Liver (tissue), 8 donors: ENCODE measurements at regions not wholly inside any gene's neighbourhood (a gene's known extent, or its start where the extent isn't known, plus 50 kb on each side); places are given as distances from the start of the nearest gene placed in this dataset.

Experiments
- DNase-seq: peaks from one replicate; pipeline ENCODE4 v3.0.0-alpha.2; 2017; ENCODE audit warnings: low spot score
- H3K27ac ChIP-seq, 2 donors: one replicate each; pipeline ENCODE4 v1.7.0; 2013; ENCODE audit warnings: inconsistent platforms in 2 of 2, low read length in 2 of 2, control low read depth in 1 of 2, low read depth in 1 of 2, mild to moderate bottlenecking in 1 of 2
- H3K27me3 ChIP-seq, 4 donors: one replicate each; pipeline versions ENCODE4 v1.6.1 to v1.7.0; 2013; ENCODE audit warnings: low read length in 3 of 4, inconsistent platforms in 1 of 4, mild to moderate bottlenecking in 1 of 4, moderate library complexity in 1 of 4; ENCODE audit not compliant: control insufficient read depth in 4 of 4, insufficient read depth in 4 of 4
- H3K36me3 ChIP-seq, 4 donors: one replicate each; pipeline versions ENCODE4 v1.6.1 to v1.7.0; 2013; ENCODE audit warnings: low read length in 3 of 4, mild to moderate bottlenecking in 3 of 4, low read depth in 1 of 4, moderate library complexity in 1 of 4; ENCODE audit not compliant: control insufficient read depth in 4 of 4, insufficient read depth in 3 of 4
- H3K4me1 ChIP-seq, 4 donors: one replicate each; pipeline versions ENCODE4 v1.6.1 to v1.7.0; 2013; ENCODE audit warnings: low read length in 3 of 4, mild to moderate bottlenecking in 3 of 4, moderate library complexity in 1 of 4; ENCODE audit not compliant: control insufficient read depth in 4 of 4, insufficient read depth in 4 of 4
- H3K4me3 ChIP-seq, 3 donors: one replicate each; pipeline versions ENCODE4 v1.6.1 to v1.7.0; 2013; ENCODE audit warnings: low read length in 3 of 3, control low read depth in 1 of 3, low read depth in 1 of 3, mild to moderate bottlenecking in 1 of 3
- H3K9ac ChIP-seq, 2 donors: one replicate each; pipeline ENCODE4 v1.7.0; 2013; ENCODE audit warnings: low read length in 2 of 2, mild to moderate bottlenecking in 2 of 2, moderate library complexity in 2 of 2, control low read depth in 1 of 2, low read depth in 1 of 2
- H3K9me3 ChIP-seq, 4 donors: one replicate each; pipeline versions ENCODE4 v1.6.1 to v1.7.0; 2013; ENCODE audit warnings: low read length in 3 of 4; ENCODE audit not compliant: control insufficient read depth in 4 of 4
- CTCF ChIP-seq: fragments of 150-350 bp; IDR thresholded peaks from 2 replicates; pipeline ENCODE4 v1.5.1; 2017; ENCODE audit warnings: improper control_type of control experiment, low read depth, low read length; ENCODE audit not compliant: missing input control
- EGR1 ChIP-seq, 2 donors: IDR thresholded peaks; 2 replicates each; pipeline ENCODE4 v1.6.1; 2016 to 2018; ENCODE audit warnings: antibody characterized with exemption in 2 of 2, low read depth in 2 of 2
- FOXA1 ChIP-seq: IDR thresholded peaks from 2 replicates; pipeline ENCODE4 v1.6.1; 2016; ENCODE audit warnings: antibody characterized with exemption
- FOXA2 ChIP-seq: IDR thresholded peaks from 2 replicates; pipeline ENCODE4 v1.6.1; 2016; ENCODE audit warnings: antibody characterized with exemption
- GABPA ChIP-seq, 2 donors: IDR thresholded peaks in 1 of 2; conservative IDR thresholded peaks in 1 of 2; 2 replicates each; pipeline ENCODE4 v1.6.1; 2016; ENCODE audit warnings: antibody characterized with exemption in 2 of 2, mild to moderate bottlenecking in 1 of 2, moderate library complexity in 1 of 2
- HNF4A ChIP-seq, 2 donors: conservative IDR thresholded peaks; 2 replicates each; pipeline ENCODE4 v1.6.1; 2016; ENCODE audit warnings: antibody characterized with exemption in 2 of 2, mild to moderate bottlenecking in 2 of 2
- HNF4G ChIP-seq: IDR thresholded peaks from 2 replicates; pipeline ENCODE4 v1.6.1; 2016; ENCODE audit warnings: antibody characterized with exemption
- JUND ChIP-seq, 2 donors: IDR thresholded peaks; 2 replicates each; pipeline ENCODE4 v1.6.1; 2016; ENCODE audit warnings: antibody characterized with exemption in 2 of 2
- NR2F2 ChIP-seq: IDR thresholded peaks from 2 replicates; pipeline ENCODE4 v1.6.1; 2016; ENCODE audit warnings: antibody characterized with exemption
- RAD21 ChIP-seq, 2 donors: IDR thresholded peaks; 2 replicates each; pipeline ENCODE4 v1.6.1; 2016; ENCODE audit warnings: antibody characterized with exemption in 2 of 2, mild to moderate bottlenecking in 2 of 2
- RXRA ChIP-seq, 2 donors: IDR thresholded peaks; 2 replicates each; pipeline ENCODE4 v1.6.1; 2017 to 2018; ENCODE audit warnings: antibody characterized with exemption in 2 of 2, mild to moderate bottlenecking in 1 of 2
- SP1 ChIP-seq: IDR thresholded peaks from 2 replicates; pipeline ENCODE4 v1.6.1; 2018; ENCODE audit warnings: antibody characterized with exemption, mild to moderate bottlenecking
- TAF1 ChIP-seq: conservative IDR thresholded peaks from 2 replicates; pipeline ENCODE4 v1.6.1; 2016; ENCODE audit warnings: antibody characterized with exemption, mild to moderate bottlenecking
- YY1 ChIP-seq: IDR thresholded peaks from 2 replicates; pipeline ENCODE4 v1.6.1; 2016; ENCODE audit warnings: antibody characterized with exemption, mild to moderate bottlenecking
- WGBS: extraction: QIAGEN DNeasy Blood & Tissue Kit; methylation state at CpG from one replicate; pipeline ENCODE4 v1.1.7; 2013; 5-methylcytosine and 5-hydroxymethylcytosine counted together
- TF ChIP-seq, protein P1 (sequence below): IDR thresholded peaks from 2 replicates; pipeline ENCODE4 v1.6.1; 2016; ENCODE audit warnings: antibody characterized with exemption
- TF ChIP-seq, protein P2 (sequence below): IDR thresholded peaks from 2 replicates; pipeline ENCODE4 v1.6.1; 2016; ENCODE audit warnings: antibody characterized with exemption
- TF ChIP-seq, protein P3 (sequence below): IDR thresholded peaks from 2 replicates; pipeline ENCODE4 v1.6.1; 2016; ENCODE audit warnings: antibody characterized with exemption, mild to moderate bottlenecking
- TF ChIP-seq, protein P4 (sequence below): IDR thresholded peaks from 2 replicates; pipeline ENCODE4 v1.6.1; 2016; ENCODE audit warnings: antibody characterized with exemption
- donor health status: healthy.
- donor health status: healthy.
- donor health status: healthy.
- donor health status: healthy.
- donor health status: healthy.

- no peak for DNase-seq
- H3K27me3 ChIP-seq = no peaks in the 10 kb centered on the region
- no peaks in the 10 kb centered on the region for H3K4me1 ChIP-seq
- H3K9me3 ChIP-seq = no peaks in the 10 kb centered on the region
- no peak overlapping the region for H3K27ac ChIP-seq
- no peak overlapping the region for H3K4me3 ChIP-seq
- 76% methylated on average over 5 of the region's 5 CpGs for WGBS
- H3K9ac ChIP-seq = no peak overlapping the region
- TF ChIP-seq RAD21 (IDR thresholded peaks at IDR 0.05) (no peak), FOXA1 (no peak), HNF4A (conservative IDR thresholded peaks at IDR 0.05) (no peak), HNF4G (no peak), RXRA (IDR thresholded peaks at IDR 0.05) (no peak), NR2F2 (no peak), JUND (IDR thresholded peaks at IDR 0.05) (no peak), GABPA (IDR thresholded peaks at IDR 0.05 in 1 of 2, conservative IDR thresholded peaks at IDR 0.05 in 1 of 2) (no peak), EGR1 (IDR thresholded peaks at IDR 0.05; ENCODE audit: low read depth in 2 of 2) (no peak), TAF1 (no peak), YY1 (no peak), FOXA2 (no peak), CTCF (no peak)
- TF ChIP-seq, protein P1, sequence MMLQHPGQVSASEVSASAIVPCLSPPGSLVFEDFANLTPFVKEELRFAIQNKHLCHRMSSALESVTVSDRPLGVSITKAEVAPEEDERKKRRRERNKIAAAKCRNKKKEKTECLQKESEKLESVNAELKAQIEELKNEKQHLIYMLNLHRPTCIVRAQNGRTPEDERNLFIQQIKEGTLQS = no peak
- TF ChIP-seq, protein P2, sequence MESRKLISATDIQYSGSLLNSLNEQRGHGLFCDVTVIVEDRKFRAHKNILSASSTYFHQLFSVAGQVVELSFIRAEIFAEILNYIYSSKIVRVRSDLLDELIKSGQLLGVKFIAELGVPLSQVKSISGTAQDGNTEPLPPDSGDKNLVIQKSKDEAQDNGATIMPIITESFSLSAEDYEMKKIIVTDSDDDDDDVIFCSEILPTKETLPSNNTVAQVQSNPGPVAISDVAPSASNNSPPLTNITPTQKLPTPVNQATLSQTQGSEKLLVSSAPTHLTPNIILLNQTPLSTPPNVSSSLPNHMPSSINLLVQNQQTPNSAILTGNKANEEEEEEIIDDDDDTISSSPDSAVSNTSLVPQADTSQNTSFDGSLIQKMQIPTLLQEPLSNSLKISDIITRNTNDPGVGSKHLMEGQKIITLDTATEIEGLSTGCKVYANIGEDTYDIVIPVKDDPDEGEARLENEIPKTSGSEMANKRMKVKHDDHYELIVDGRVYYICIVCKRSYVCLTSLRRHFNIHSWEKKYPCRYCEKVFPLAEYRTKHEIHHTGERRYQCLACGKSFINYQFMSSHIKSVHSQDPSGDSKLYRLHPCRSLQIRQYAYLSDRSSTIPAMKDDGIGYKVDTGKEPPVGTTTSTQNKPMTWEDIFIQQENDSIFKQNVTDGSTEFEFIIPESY = no peak
- TF ChIP-seq, protein P3, sequence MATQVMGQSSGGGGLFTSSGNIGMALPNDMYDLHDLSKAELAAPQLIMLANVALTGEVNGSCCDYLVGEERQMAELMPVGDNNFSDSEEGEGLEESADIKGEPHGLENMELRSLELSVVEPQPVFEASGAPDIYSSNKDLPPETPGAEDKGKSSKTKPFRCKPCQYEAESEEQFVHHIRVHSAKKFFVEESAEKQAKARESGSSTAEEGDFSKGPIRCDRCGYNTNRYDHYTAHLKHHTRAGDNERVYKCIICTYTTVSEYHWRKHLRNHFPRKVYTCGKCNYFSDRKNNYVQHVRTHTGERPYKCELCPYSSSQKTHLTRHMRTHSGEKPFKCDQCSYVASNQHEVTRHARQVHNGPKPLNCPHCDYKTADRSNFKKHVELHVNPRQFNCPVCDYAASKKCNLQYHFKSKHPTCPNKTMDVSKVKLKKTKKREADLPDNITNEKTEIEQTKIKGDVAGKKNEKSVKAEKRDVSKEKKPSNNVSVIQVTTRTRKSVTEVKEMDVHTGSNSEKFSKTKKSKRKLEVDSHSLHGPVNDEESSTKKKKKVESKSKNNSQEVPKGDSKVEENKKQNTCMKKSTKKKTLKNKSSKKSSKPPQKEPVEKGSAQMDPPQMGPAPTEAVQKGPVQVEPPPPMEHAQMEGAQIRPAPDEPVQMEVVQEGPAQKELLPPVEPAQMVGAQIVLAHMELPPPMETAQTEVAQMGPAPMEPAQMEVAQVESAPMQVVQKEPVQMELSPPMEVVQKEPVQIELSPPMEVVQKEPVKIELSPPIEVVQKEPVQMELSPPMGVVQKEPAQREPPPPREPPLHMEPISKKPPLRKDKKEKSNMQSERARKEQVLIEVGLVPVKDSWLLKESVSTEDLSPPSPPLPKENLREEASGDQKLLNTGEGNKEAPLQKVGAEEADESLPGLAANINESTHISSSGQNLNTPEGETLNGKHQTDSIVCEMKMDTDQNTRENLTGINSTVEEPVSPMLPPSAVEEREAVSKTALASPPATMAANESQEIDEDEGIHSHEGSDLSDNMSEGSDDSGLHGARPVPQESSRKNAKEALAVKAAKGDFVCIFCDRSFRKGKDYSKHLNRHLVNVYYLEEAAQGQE = no peak
- no peaks in the 10 kb centered on the region for H3K36me3 ChIP-seq
These were observed 343.8 kb downstream of the TXNL1 start for GRCh38 chr18:56294484-56295183.

GRCh38 chr18:56291294-56291693, 347.1 kb downstream of the TXNL1 start:
- Histone ChIP-seq H3K4me1 (no peaks in the 10 kb centered on the region), H3K4me3 (no peak overlapping the region), H3K9me3 (no peaks in the 10 kb centered on the region), H3K36me3 (no peaks in the 10 kb centered on the region), H3K27ac (no peak overlapping the region), H3K9ac (no peak overlapping the region), H3K27me3 (no peaks in the 10 kb centered on the region)
- 53% methylated on average over 4 of the region's 4 CpGs for WGBS
- no peak for DNase-seq
- TF ChIP-seq TAF1 = no peak
- no peak for TF ChIP-seq CTCF
- no peak for TF ChIP-seq RAD21 (IDR thresholded peaks at IDR 0.05)
- TF ChIP-seq FOXA1 = no peak
- TF ChIP-seq HNF4A (conservative IDR thresholded peaks at IDR 0.05) = no peak
- TF ChIP-seq EGR1 (IDR thresholded peaks at IDR 0.05; ENCODE audit: low read depth in 2 of 2) = no peak
- no peak for TF ChIP-seq JUND (IDR thresholded peaks at IDR 0.05)
- TF ChIP-seq, protein P4, sequence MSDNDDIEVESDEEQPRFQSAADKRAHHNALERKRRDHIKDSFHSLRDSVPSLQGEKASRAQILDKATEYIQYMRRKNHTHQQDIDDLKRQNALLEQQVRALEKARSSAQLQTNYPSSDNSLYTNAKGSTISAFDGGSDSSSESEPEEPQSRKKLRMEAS = no peak
- no peak for TF ChIP-seq NR2F2
- no peak for TF ChIP-seq SP1
- TF ChIP-seq, protein P3 = no peak
